ENCODE measurements at regions not wholly inside any gene's neighbourhood (a gene's known extent, or its start where the extent isn't known, plus 50 kb on each side); places are given as distances from the start of the nearest gene placed in this dataset.

DNA sequence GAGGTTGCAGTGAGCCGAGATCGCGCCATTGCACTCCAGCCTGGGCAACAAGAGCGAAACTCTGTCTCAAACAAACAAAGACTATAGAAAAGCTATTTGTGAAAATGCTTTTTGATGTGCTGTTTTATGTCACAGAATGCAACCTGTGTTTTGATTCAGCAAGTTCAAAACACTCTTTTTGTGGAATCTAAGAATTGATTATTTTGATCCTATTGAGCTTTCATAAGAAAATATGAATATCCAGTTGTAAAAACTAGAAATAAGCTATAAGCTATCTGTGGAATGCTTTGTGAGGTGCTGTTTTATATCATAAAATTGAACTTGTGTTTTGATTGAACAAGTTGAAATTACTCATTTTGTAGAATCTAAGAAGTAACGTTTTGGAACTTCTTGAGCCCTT, 110.7 kb upstream of the VPREB1 start:
- Histone ChIP-seq H3K9me1 (replicated peaks; ENCODE audit: control insufficient read depth, extremely low read depth, insufficient read depth, low read length) (no peaks in the 10 kb centered on the region), H3K79me2 (ENCODE audit: control insufficient read depth, insufficient read depth, low read length) (no peaks in the 10 kb centered on the region), H3K36me3 (ENCODE audit: control insufficient read depth in 2 of 2, extremely low read depth in 1 of 2, insufficient read depth in 2 of 2, low read length in 2 of 2) (no peaks in the 10 kb centered on the region), H3K9me3 (replicated peaks; ENCODE audit: control insufficient read depth, insufficient read depth, low read length) (no peaks in the 10 kb centered on the region), H3K27me3 (ENCODE audit: control insufficient read depth in 2 of 2, insufficient read depth in 2 of 2, low read length in 2 of 2) (peaks cover 14 to 49% of the 10 kb centered on the region in 2 experiments), H3K4me2 (ENCODE audit: insufficient read depth, low read length) (no peak overlapping the region), H3K9ac (replicated peaks; ENCODE audit: extremely low read depth, insufficient read depth, low read length) (no peak overlapping the region), H3K27ac (ENCODE audit: insufficient read depth, low read depth, low read length) (no peak overlapping the region), H4K20me1 (replicated peaks; ENCODE audit: control insufficient read depth, extremely low read depth, insufficient read depth, low read length) (no peaks in the 10 kb centered on the region), H2AFZ (ENCODE audit: low read depth, low read length) (no peak overlapping the region), H3K4me1 (ENCODE audit: control insufficient read depth, extremely low read depth, insufficient read depth, low read length) (no peaks in the 10 kb centered on the region), H3K4me3 (replicated peaks in 1 of 3; ENCODE audit: insufficient read depth in 1 of 3, low read depth in 1 of 3, low read length in 3 of 3) (no peak overlapping the region)
- POLR2A ChIA-PET, result no interaction called here
- no TSS peak for BruUV-seq (replicated peaks)
- TF ChIP-seq MYC (IDR thresholded peaks at IDR 0.05; ENCODE audit: low read depth, low read length) (no peak), EZH2 (IDR thresholded peaks at IDR 0.05; ENCODE audit: borderline replicate concordance, low read depth, low read length, severe bottlenecking) (no peak), POLR2A (IDR thresholded peaks at IDR 0.05; ENCODE audit: low read depth, low read length) (no peak), FOS (IDR thresholded peaks at IDR 0.05; ENCODE audit: borderline replicate concordance, insufficient read depth, low read length) (no peak), POLR2AphosphoS5 (IDR thresholded peaks at IDR 0.05; ENCODE audit: insufficient read depth, low read depth, low read length) (no peak), GATA2 (IDR thresholded peaks at IDR 0.05; ENCODE audit: insufficient read depth, insufficient read length, low read depth, low read length) (no peak), JUN (IDR thresholded peaks at IDR 0.05; ENCODE audit: borderline replicate concordance, insufficient read depth, insufficient read length, low read depth) (no peak)
- TF ChIP-seq, protein P1, sequence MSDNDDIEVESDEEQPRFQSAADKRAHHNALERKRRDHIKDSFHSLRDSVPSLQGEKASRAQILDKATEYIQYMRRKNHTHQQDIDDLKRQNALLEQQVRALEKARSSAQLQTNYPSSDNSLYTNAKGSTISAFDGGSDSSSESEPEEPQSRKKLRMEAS (IDR thresholded peaks at IDR 0.05; ENCODE audit: insufficient read depth, insufficient read length), result no peak
- TF ChIP-seq, protein P2, sequence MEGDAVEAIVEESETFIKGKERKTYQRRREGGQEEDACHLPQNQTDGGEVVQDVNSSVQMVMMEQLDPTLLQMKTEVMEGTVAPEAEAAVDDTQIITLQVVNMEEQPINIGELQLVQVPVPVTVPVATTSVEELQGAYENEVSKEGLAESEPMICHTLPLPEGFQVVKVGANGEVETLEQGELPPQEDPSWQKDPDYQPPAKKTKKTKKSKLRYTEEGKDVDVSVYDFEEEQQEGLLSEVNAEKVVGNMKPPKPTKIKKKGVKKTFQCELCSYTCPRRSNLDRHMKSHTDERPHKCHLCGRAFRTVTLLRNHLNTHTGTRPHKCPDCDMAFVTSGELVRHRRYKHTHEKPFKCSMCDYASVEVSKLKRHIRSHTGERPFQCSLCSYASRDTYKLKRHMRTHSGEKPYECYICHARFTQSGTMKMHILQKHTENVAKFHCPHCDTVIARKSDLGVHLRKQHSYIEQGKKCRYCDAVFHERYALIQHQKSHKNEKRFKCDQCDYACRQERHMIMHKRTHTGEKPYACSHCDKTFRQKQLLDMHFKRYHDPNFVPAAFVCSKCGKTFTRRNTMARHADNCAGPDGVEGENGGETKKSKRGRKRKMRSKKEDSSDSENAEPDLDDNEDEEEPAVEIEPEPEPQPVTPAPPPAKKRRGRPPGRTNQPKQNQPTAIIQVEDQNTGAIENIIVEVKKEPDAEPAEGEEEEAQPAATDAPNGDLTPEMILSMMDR (IDR thresholded peaks at IDR 0.05; ENCODE audit: extremely low read depth in 1 of 2, insufficient read depth in 1 of 2, low read depth in 1 of 2, low read length in 2 of 2), result no peak
- dilution Hi-C loops (cut with MboI; ENCODE audit: extremely low pct_ligation_motif_present, low sequenced_read_pairs) (no loop called here), intact Hi-C loops (cut with micrococcal nuclease) (no loop called here)
- FAIRE-seq, result no peak
- DNase-seq (ENCODE audit: low read depth, low spot score), result no peak
- CTCF ChIA-PET, result interaction anchor here (0.8 to 1.7 kb wide), 6 partner anchors 9 to 209 kb away, joined by 3 to 6 read pairs (median 4); no protein-coding TSS in a partner anchor

Data from endothelial cell of umbilical vein (primary cell).